Heart left ventricle (tissue), 13 donors: ENCODE measurements at regions not wholly inside any gene's neighbourhood (a gene's known extent, or its start where the extent isn't known, plus 50 kb on each side); places are given as distances from the start of the nearest gene placed in this dataset.

Experiments
- CTCF ChIP-seq, 12 donors: fragments of 200-600 bp; sonication (generic) in 4 of 12; IDR thresholded peaks; one replicate each; pipeline versions ENCODE4 v1.5.0 to v1.8.0; 2018 to 2022; ENCODE audit warnings: antibody characterized with exemption in 12 of 12, mild to moderate bottlenecking in 5 of 12
- POLR2A ChIP-seq, 2 donors: fragments of 450-650 bp; IDR thresholded peaks; one replicate each; pipeline ENCODE4 v1.6.1; 2017; ENCODE audit warnings: antibody characterized with exemption in 2 of 2, mild to moderate bottlenecking in 2 of 2, moderate library complexity in 2 of 2
- donor health status: ischemic (EF 13 %, LVEDD 7.1; RV severe dilation, severe dysfunction).
- donor health status: DM: no; HTN: yes; CAD: no.
- donor health status: DM: no; HTN: no; CAD: no.
- donor health status: ischemic (EF 25% LVEDD 6.9; RV normal size, moderate dysfunction).
- donor health status: ischemic (EF 25% LVEDD 5.7; RV mildly dilated, moderate dysfunction).
- donor health status: ischemic (EF 35%, LVEDD 5.7; RV mildly dilated, moderate dysfunction).
- donor health status: nonischemic (EF 11% LVEDD 7.7; RV severe dilation, severe dysfunction).
- donor health status: DM: yes; HTN: yes; CAD: no.
- donor health status: PGD.
- donor health status: ischemic (EF 29% LVEDD 5.4; RV normal size, mild dysfunction).
- donor health status: nonischemic (EF 23%, LVEDD 6.1; RV moderate dilation, normal function).

- TF ChIP-seq CTCF (IDR thresholded peaks at IDR 0.05) (no peak), POLR2A (IDR thresholded peaks at IDR 0.05) (no peak)
Observed at GRCh38 chr2:15685143-15685542, 93.5 kb downstream of the DDX1 start.
